ENCODE measurements at regions not wholly inside any gene's neighbourhood (a gene's known extent, or its start where the extent isn't known, plus 50 kb on each side); places are given as distances from the start of the nearest gene placed in this dataset.

DNA sequence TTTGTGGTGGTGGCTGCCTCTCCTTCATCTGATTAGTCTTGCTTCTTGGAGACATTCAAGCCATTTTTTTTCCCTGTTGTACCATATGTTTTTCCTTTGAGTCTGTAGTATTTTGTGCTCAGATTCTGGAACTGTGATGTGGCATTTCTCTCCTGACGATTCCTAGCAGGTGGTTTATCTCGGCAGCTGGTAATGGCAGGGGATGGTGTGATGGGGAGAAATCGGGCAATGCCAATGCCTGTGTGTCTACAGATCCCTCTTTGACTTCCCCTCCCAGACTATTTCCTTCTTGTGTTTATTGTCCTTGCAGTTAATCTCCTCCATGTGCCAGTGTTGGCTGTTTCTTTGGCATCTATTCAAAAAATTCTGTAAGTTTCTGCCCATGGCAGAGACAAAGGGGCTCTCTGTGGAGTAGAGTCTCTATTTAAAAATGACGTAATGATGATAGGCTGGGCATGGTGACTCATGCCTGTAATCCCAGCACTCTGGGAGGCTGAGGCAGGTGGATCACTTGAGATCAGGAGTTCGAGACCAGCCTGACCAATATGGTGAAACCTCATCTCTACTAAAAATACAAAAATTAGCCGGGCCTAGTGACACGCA, 90.2 kb upstream of the ERCC4 start (continued):
- TF ChIP-seq GATA4 (IDR thresholded peaks at IDR 0.05; ENCODE audit: borderline replicate concordance, low read depth) (no peak), RBM22 (optimal IDR thresholded peaks at IDR 0.05; ENCODE audit: low read length) (no peak), ZNF660 (CRISPR knock-in tag; IDR thresholded peaks at IDR 0.05; ENCODE audit: borderline replicate concordance, low read depth) (no peak), ZNF251 (CRISPR knock-in tag; IDR thresholded peaks at IDR 0.05) (no peak), NCOR1 (IDR thresholded peaks at IDR 0.05; ENCODE audit: borderline replicate concordance, low read length) (no peak), CREB1 (IDR thresholded peaks at IDR 0.05) (peak; percentile 83), CREB1 (CRISPR knock-in tag; IDR thresholded peaks at IDR 0.05) (no peak)

DNA sequence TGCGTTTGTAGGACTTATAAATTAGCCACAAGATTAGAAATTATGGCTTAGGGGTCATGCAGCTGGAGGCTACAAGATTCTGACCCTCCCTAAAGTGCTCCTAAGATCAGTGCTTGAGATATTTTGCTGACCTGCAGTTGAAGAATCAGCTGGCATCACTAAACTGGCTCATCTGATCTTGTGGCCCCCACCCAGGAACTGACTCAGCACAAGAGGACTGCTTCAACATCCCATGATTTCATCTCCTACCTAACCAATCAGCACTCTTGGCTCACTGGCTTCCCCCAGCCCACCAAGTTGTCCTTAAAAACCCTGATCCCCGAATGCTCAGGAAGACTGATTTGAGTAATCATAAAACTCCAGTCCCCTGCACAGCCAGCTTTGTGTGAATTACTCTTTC, 86.4 kb upstream of the ERCC4 start:
- Histone ChIP-seq H3K36me3 (replicated peaks in 1 of 2; ENCODE audit: control insufficient read depth in 1 of 2, insufficient read depth in 2 of 2, low read length in 2 of 2) (no peaks in the 10 kb centered on the region), H3K27ac (ENCODE audit: extremely low read length, insufficient read depth, low read length) (no peak overlapping the region), H3K9ac (ENCODE audit: insufficient read depth, low read depth, low read length) (no peak overlapping the region), H3K4me2 (ENCODE audit: low read depth, low read length) (no peak overlapping the region), H3K4me3 (replicated peaks in 1 of 3; ENCODE audit: insufficient read depth in 1 of 3, low read depth in 2 of 3, low read length in 3 of 3) (no peak overlapping the region), H3K9me3 (ENCODE audit: low read length) (no peaks in the 10 kb centered on the region), H2AFZ (ENCODE audit: low read length) (no peak overlapping the region), H3K27me3 (ENCODE audit: control insufficient read depth in 1 of 2, insufficient read depth in 2 of 2, low read length in 2 of 2) (peaks cover 0 to 43% of the 10 kb centered on the region in 2 experiments; a peak in 4 of 5 replicates), H4K20me1 (ENCODE audit: insufficient read depth, low read length) (no peaks in the 10 kb centered on the region), H3K79me2 (ENCODE audit: insufficient read depth, low read length) (no peaks in the 10 kb centered on the region), H3K4me1 (ENCODE audit: insufficient read depth, low read length) (no peaks in the 10 kb centered on the region)
- in situ Hi-C loops (cut with HindIII; ENCODE audit: extremely low pct_ligation_motif_present, low pct_unique_long_range_greater_than_20kb) (no loop called here), intact Hi-C loops (cut with micrococcal nuclease; ENCODE audit: unreplicated experiment) (no loop called here)
- ChIA-PET CTCF (ENCODE audit: low intra/inter-chr PET ratio, low total read pairs) (no interaction called here), POLR2A (no interaction called here)
- FAIRE-seq (no peak), DNase-seq (ENCODE audit: low spot score) (no peak), ATAC-seq (no peak)
- WGBS (ENCODE audit: low lambda C conversion rate) = 2% methylated on average over 2 of the region's 2 CpGs
- no TSS peak for BruUV-seq (replicated peaks)
- no peak for TF ChIP-seq ZNF234 (CRISPR knock-in tag; conservative IDR thresholded peaks at IDR 0.05)
- no peak for TF ChIP-seq ZNF232 (CRISPR knock-in tag; IDR thresholded peaks at IDR 0.05; ENCODE audit: borderline replicate concordance)
- TF ChIP-seq, protein P1, sequence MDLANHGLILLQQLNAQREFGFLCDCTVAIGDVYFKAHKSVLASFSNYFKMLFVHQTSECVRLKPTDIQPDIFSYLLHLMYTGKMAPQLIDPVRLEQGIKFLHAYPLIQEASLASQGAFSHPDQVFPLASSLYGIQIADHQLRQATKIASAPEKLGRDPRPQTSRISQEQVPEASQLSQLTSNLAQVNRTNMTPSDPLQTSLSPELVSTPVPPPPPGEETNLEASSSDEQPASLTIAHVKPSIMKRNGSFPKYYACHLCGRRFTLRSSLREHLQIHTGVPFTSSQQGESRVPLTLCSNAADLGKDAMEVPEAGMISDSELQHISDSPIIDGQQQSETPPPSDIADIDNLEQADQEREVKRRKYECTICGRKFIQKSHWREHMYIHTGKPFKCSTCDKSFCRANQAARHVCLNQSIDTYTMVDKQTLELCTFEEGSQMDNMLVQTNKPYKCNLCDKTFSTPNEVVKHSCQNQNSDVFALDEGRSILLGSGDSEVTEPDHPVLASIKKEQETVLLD (CRISPR knock-in tag; IDR thresholded peaks at IDR 0.05; ENCODE audit: low read depth) = no peak
